Activated CD4-positive, alpha-beta T cell treated with anti-CD3 and anti-CD28 coated beads for 48 hours (primary cell): ENCODE measurements at regions not wholly inside any gene's neighbourhood (a gene's known extent, or its start where the extent isn't known, plus 50 kb on each side); places are given as distances from the start of the nearest gene placed in this dataset.

Experiments used
- DNase-seq: peaks from one replicate; pipeline ENCODE4 v3.0.0-alpha.2; 2020

GRCh38 chr11:29780756-29781155 is 236.1 kb downstream of the KCNA4 start:
- no peak for DNase-seq

DNA sequence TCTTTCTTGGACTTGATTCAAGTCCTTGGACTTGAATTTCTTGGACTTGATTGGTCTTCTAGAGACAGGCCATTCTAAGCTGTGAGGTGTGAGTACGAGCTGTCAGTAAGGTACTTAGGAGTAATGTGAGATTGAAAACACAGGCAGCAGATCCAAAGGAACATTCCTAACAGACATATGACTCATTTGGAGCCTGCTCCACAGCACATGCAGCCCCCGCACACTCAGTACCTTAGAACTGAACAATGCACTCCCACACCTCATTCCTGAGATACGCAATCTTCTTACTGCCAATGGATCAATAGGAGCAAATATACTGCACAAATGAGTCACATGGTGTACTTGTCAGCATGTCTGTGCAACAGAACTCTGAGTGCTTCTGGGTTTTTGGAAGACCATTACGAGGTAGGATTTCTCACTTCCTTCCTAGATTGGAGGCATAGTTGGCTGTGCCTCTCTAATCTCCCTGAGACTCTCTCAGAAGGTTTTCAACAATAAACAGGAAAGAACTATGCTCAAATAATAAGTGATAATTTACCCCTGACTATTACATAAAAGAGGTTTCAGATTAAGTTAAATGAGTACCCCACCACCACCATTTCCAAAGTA is 243.1 kb downstream of the KCNA4 start:
- DNase-seq, result no peak

- DNase-seq, result no peak
Observed at GRCh38 chr11:29756871-29757270, 260.0 kb downstream of the KCNA4 start.

DNA sequence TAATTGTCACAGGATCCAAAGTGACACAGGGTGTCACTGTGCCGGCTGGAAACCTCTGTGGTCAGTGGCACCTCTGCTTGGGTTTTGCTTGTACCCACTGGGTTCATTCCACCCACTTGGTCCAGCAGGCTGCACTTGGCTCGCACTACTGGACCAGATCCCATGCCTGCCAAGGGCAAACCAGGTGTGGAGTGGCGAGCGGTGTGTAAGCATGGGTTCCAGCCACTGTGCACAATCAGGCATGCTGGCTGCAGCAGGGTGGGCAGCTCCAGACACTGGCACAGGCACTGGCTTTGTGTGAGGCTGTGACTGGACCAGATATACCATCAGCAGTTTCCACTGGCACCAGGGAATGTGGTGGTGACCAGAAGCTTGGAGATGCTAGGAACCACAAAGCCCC is 261.4 kb downstream of the KCNA4 start:
- DNase-seq, result no peak

DNA sequence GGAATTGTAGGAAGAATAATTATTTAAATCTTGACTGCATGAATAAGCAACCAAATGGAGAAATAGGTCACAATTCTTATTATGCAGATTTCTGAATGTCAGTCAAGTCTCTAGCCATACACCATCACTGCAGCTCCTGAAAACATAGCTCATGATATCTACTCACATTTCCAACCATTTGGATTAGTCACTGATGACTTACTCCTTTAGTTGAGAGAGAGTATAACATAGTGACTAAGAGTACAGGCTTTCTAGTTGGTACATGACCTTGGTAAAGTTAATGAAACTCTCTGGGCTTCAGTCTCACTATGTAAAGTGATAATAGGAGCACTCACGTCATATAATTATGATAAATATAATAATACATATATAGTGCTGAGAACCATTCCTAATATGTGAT is 265.2 kb downstream of the KCNA4 start:
- no peak for DNase-seq

- DNase-seq, result no peak
Observed at GRCh38 chr11:29750392-29750791, 266.4 kb downstream of the KCNA4 start.

DNA sequence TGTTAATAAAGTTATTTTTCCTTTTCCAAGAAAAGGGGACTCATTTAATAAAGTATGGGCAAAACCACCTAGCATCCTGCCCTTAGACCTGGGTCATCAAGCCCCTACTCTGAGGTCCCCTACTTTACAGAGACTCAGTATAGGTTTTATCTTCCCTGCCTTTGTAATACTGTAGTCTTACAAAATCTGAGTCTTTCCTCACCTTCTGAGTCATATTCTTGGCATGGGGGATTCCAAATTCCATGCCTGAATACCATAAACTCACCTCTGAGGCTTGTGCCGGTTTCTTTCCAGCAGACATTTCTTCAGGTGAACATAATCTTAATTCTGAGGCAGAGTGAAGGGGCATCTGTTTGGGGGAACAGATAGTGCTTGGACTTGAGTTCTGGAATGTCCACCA is 282.5 kb downstream of the KCNA4 start:
- no peak for DNase-seq

DNA sequence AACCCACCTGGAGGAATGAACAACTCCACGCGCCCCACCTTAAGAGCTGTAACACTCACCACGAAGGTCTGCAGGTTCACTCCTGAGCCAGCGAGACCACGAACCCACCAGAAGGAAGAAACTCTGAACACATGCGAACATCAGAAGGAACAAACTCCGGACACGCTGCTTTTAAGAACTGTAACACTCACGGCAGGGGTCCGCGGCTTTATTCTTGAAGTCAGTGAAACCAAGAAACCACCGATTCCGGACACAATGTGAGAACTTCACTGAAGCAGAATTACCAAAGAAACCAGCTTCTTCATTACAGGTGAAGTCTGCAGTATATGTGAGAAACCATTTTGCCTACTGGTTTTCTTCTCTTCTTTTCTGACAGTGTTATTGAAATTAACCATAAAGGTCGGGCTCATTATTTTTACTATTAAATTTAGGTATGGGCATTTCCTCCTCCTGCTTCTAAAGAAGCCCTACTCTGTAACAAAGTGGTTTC is 303.0 kb downstream of the KCNA4 start:
- DNase-seq, result no peak

GRCh38 chr11:29712616-29713015 is 304.2 kb downstream of the KCNA4 start:
- no peak for DNase-seq

GRCh38 chr11:29707924-29708323 is 308.9 kb downstream of the KCNA4 start:
- DNase-seq, result no peak

- no peak for DNase-seq
Observed at GRCh38 chr11:29685361-29685760, 331.5 kb downstream of the KCNA4 start.

- DNase-seq, result no peak
Observed at GRCh38 chr11:29682856-29683255, 334.0 kb downstream of the KCNA4 start.

- no peak for DNase-seq
Observed at GRCh38 chr11:29679996-29680395, 336.8 kb downstream of the KCNA4 start.

DNA sequence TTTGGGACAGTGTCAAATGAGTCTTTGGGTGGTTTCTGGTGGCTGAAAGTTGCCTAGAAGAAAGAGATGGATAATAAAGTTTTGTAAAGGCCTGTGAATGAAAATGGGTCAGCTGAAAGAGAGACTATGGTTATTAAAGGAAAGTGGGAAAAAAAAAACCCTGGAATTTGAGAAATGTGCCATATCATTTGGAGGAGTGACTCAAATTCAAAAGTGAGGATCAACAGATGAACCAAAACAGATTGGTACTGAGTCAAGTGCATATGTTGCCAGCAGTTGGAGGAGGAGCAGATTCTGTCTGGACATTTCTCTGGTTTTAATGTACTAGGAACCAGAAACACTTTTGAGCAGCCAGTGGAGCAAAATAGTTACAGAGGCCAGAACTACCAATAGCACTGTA is 339.8 kb downstream of the KCNA4 start:
- no peak for DNase-seq

DNA sequence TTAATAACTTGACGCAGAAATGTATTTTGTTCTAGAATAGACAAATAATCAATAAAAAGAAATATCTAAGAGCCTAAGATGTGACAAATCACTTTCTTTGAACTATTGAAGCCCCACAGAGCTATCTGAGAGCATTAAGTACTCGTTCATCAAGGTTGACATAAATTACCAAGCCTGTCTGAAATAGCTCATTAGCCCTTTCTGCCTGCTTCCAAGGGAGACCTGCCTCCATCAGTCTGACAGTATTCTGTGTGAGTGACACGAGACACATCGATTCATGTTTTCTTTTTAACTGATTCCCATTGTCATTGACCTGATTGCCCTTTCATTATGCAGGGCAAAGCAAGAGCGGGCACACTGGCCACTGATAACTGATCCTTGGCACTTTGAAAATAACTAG is 347.5 kb downstream of the KCNA4 start:
- DNase-seq, result no peak

DNA sequence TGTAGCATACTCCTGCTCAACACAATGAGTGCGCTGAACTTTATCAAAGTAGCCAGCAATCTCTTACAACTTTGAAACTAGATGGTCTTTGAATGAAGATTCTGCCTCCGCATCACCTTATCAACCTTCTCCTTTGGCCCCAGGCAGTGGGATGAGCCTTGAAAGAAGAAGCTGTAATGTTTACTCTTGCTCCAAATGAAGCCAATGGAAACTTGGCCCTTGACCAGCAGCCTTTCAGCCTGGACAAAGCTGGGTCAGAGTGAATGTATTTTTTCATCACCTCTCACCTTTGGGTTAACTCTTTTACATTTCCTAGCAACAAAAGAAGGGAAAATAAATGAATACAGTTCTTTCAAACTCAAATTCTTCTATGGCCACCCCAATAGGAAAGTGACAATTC is 359.1 kb downstream of the KCNA4 start:
- no peak for DNase-seq

GRCh38 chr11:29656597-29656996 is 360.2 kb downstream of the KCNA4 start:
- no peak for DNase-seq

GRCh38 chr11:29645373-29645772 is 371.5 kb downstream of the KCNA4 start:
- DNase-seq, result no peak

DNA sequence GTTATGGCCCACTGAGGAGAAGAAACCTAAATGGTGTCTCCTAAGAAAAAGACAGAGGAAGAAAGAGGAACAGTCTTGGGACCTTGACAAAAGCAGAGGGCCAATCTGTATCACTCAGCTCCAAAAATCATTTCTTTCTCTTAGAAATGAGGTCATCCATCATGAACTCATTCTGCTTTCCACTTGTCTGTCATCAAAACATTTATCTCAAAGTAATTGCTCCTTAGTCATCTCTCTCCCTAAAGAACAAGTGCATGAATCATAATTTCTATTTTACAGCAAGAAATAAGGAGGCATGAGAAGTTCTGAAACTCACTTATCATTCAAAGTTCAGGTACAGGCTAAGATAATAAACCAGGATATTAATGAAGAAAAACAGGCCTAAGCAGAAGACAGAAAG is 375.6 kb downstream of the KCNA4 start:
- DNase-seq, result no peak

DNA sequence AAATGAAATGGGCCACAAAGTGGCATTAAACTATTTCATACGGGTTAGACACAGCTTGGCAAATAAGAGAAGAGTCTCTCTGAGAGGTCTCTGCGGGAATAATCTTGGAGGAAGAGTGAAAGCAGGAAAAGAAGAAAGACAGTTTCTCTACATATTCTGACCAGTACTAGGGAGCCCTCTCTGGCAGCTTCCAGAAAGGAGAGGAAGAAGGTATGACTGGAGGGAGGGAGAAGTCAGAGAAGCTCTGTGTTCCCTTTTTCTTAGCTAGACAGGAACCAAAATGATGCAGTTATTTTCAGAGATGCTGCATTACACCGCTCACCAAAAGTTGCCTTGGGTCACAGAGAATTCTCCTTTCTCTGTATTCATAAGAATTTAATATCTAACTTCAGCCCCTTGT is 382.1 kb downstream of the KCNA4 start:
- DNase-seq, result no peak

- DNase-seq, result no peak
Observed at GRCh38 chr11:29634244-29634643, 382.6 kb downstream of the KCNA4 start.

- no peak for DNase-seq
Observed at GRCh38 chr11:29629286-29629685, 387.5 kb downstream of the KCNA4 start.

- no peak for DNase-seq
Observed at GRCh38 chr11:29628609-29629008, 388.2 kb downstream of the KCNA4 start.

GRCh38 chr11:29627541-29627940 is 389.3 kb downstream of the KCNA4 start:
- DNase-seq, result no peak

GRCh38 chr11:29623144-29623722 is 393.6 kb downstream of the KCNA4 start:
- no peak for DNase-seq
